ENCODE measurements at regions not wholly inside any gene's neighbourhood (a gene's known extent, or its start where the extent isn't known, plus 50 kb on each side); places are given as distances from the start of the nearest gene placed in this dataset.
"Not testable (repeated sequence)": the region's sequence is repeated elsewhere in the genome, so short reads cannot be mapped to it uniquely, and the experiment has no call there.

GRCh38 chr2:111421949-111422348, 301.2 kb downstream of the BCL2L11 start:
- TF ChIP-seq CTCF, POLR2A (IDR thresholded peaks at IDR 0.05): not testable (repeated sequence)
